HepG2 (cell line): ENCODE measurements at regions not wholly inside any gene's neighbourhood (a gene's known extent, or its start where the extent isn't known, plus 50 kb on each side); places are given as distances from the start of the nearest gene placed in this dataset.

Experiments
- ATAC-seq: fragments of 200-7000 bp; cut with Tn5 transposase; 3 replicates; pipeline ENCODE4 v1.9.1; 2020; ENCODE audit warnings: mild to moderate bottlenecking, moderate library complexity
- BruUV-seq: library from RNA; stranded (reverse); fragments of 400-500 nt; replicated peaks from 2 replicates; lab custom pipeline; 2021; lab: Mats Ljungman, UMichigan
- CTCF ChIA-PET: fragments of 300-600 bp; formaldehyde crosslinking; extraction: SDS; loops from one replicate; lab custom pipeline; 2021; ENCODE audit warnings: low total read pairs, inconsistent platforms, low intra/inter-chr PET ratio; lab: Yijun Ruan, JAX
- POLR2A ChIA-PET: fragments of 350-600 bp; sonication (Branson Sonifier 250); formaldehyde crosslinking; loops from one replicate; lab custom pipeline; 2020; ENCODE audit warnings: antibody characterized with exemption, inconsistent platforms; lab: Yijun Ruan, JAX
- DNase-seq: peaks from one replicate; pipeline ENCODE4 v3.0.0-alpha.2; 2015; ENCODE audit warnings: low spot score
- FAIRE-seq: peaks from 3 replicates; lab custom pipeline; 2011; peaks lifted over from hg19 to GRCh38; lab: Jason Lieb, UNC
- H2AFZ ChIP-seq: one replicate; pipeline ENCODE4 v1.6.1; 2011; ENCODE audit warnings: low read length, inconsistent platforms
- H3K27ac ChIP-seq: fragments of 300-600 bp; 3 replicates; pipeline ENCODE4 v1.8.0; 2011; ENCODE audit warnings: mixed run types, mild to moderate bottlenecking, mixed read lengths, low read length, inconsistent platforms; ENCODE audit not compliant: insufficient read depth; ENCODE audit errors: extremely low read length
- H3K27me3 ChIP-seq, 2 experiments: fragments of 200-600 bp in 1 of 2; 2 replicates in 1 of 2; 3 replicates in 1 of 2; pipeline versions ENCODE4 v1.6.0 to v1.8.0; 2011; ENCODE audit warnings: low read length in 2 of 2, mild to moderate bottlenecking in 2 of 2, moderate library complexity in 2 of 2, inconsistent platforms in 1 of 2; ENCODE audit not compliant: insufficient read depth in 2 of 2, control insufficient read depth in 1 of 2
- H3K36me3 ChIP-seq, 2 experiments: fragments of 200-600 bp in 1 of 2; replicated peaks in 1 of 2; 2 replicates in 1 of 2; 3 replicates in 1 of 2; pipeline versions ENCODE4 v1.5.1 to v1.8.0; 2011; ENCODE audit warnings: low read length in 2 of 2, inconsistent platforms in 1 of 2; ENCODE audit not compliant: insufficient read depth in 2 of 2, control insufficient read depth in 1 of 2
- H3K4me1 ChIP-seq: 2 replicates; pipeline ENCODE4 v1.5.1; 2012; ENCODE audit warnings: low read length, inconsistent platforms; ENCODE audit not compliant: insufficient read depth
- H3K4me2 ChIP-seq: 2 replicates; pipeline ENCODE4 v1.6.0; 2011; ENCODE audit warnings: low read depth, low read length, inconsistent platforms
- H3K4me3 ChIP-seq, 3 experiments: fragments of 200-600 bp in 1 of 3; sonication (generic), shearing (Covaris generic) in 1 of 3; replicated peaks in 1 of 3; 2 replicates each; pipeline ENCODE4 v1.5.1; 2011 to 2016; ENCODE audit warnings: low read length in 3 of 3, inconsistent platforms in 2 of 3, low read depth in 2 of 3, mild to moderate bottlenecking in 2 of 3, control low read depth in 1 of 3, mixed read lengths in 1 of 3; ENCODE audit not compliant: insufficient read depth in 1 of 3
- H3K79me2 ChIP-seq: one replicate; pipeline ENCODE4 v1.6.1; 2011; ENCODE audit warnings: low read length, inconsistent platforms; ENCODE audit not compliant: insufficient read depth
- H3K9ac ChIP-seq: 2 replicates; pipeline ENCODE4 v1.6.0; 2011; ENCODE audit warnings: mild to moderate bottlenecking, low read depth, low read length, inconsistent platforms; ENCODE audit not compliant: insufficient read depth
- H3K9me3 ChIP-seq: 2 replicates; pipeline ENCODE4 v1.5.1; 2012; ENCODE audit warnings: mild to moderate bottlenecking, low read length
- H4K20me1 ChIP-seq: 2 replicates; pipeline ENCODE4 v1.6.0; 2011; ENCODE audit warnings: inconsistent platforms, mild to moderate bottlenecking, low read length, moderate library complexity; ENCODE audit not compliant: insufficient read depth
- ETV5 ChIP-seq: IDR thresholded peaks from 2 replicates; pipeline ENCODE4 v1.6.1; 2018; ENCODE audit warnings: missing biosample characterization, missing genetic modification reagents, inconsistent platforms, borderline replicate concordance
- ETV6 ChIP-seq: sonication (generic); formaldehyde crosslinking; conservative IDR thresholded peaks from 2 replicates; pipeline ENCODE4 v1.4.0; 2020; ENCODE audit warnings: missing genetic modification reagents
- FOXO1 ChIP-seq: sonication (generic); formaldehyde crosslinking; IDR thresholded peaks from 2 replicates; pipeline ENCODE4 v1.4.0; 2020; ENCODE audit warnings: missing genetic modification reagents
- HNF4A ChIP-seq: sonication (generic); formaldehyde crosslinking; IDR thresholded peaks from 2 replicates; pipeline ENCODE4 v1.4.0; 2020; ENCODE audit warnings: missing genetic modification reagents
- NFKB2 ChIP-seq: sonication (generic); formaldehyde crosslinking; IDR thresholded peaks from 2 replicates; pipeline ENCODE4 v1.4.0; 2020; ENCODE audit warnings: missing genetic modification reagents, borderline replicate concordance
- RFXANK ChIP-seq: IDR thresholded peaks from 2 replicates; pipeline ENCODE4 v1.6.1; 2016
- U2AF1 ChIP-seq: fragments of 200-400 bp; formaldehyde crosslinking; optimal IDR thresholded peaks from 2 replicates; pipeline ENCODE3; 2017; ENCODE audit warnings: mild to moderate bottlenecking, low read depth, low read length
- ZC3H4 ChIP-seq: sonication (generic); formaldehyde crosslinking; IDR thresholded peaks from 2 replicates; pipeline ENCODE4 v1.4.0; 2020; ENCODE audit warnings: missing genetic modification reagents, borderline replicate concordance
- ZNF556 ChIP-seq: sonication (generic); formaldehyde crosslinking; IDR thresholded peaks from 2 replicates; pipeline ENCODE4 v1.4.0; 2020; ENCODE audit warnings: mild to moderate bottlenecking, missing genetic modification reagents, borderline replicate concordance
- ZNF567 ChIP-seq: sonication (generic); formaldehyde crosslinking; IDR thresholded peaks from 2 replicates; pipeline ENCODE4 v1.8.1; 2023; ENCODE audit warnings: mild to moderate bottlenecking, missing genetic modification reagents, borderline replicate concordance
- ZNF572 ChIP-seq: sonication (generic); formaldehyde crosslinking; IDR thresholded peaks from 2 replicates; pipeline ENCODE4 v1.5.1; 2020; ENCODE audit warnings: mild to moderate bottlenecking, missing genetic modification reagents
- ZNF614 ChIP-seq: IDR thresholded peaks from 2 replicates; pipeline ENCODE4 v1.6.1; 2018; ENCODE audit warnings: missing biosample characterization, missing genetic modification reagents, inconsistent platforms, borderline replicate concordance
- ZNF672 ChIP-seq: sonication (generic); formaldehyde crosslinking; IDR thresholded peaks from 2 replicates; pipeline ENCODE4 v1.8.1; 2022; ENCODE audit warnings: missing genetic modification reagents
- ZNF883 ChIP-seq: sonication (generic); formaldehyde crosslinking; IDR thresholded peaks from 2 replicates; pipeline ENCODE4 v1.5.1; 2020; ENCODE audit warnings: mild to moderate bottlenecking, missing genetic modification reagents; ENCODE audit errors: not compliant biosample characterization
- WGBS: methylation state at CpG from one replicate; pipeline ENCODE4 v1.1.6; 2017; ENCODE audit warnings: low lambda C conversion rate; 5-methylcytosine and 5-hydroxymethylcytosine counted together
- in situ Hi-C: cut with HindIII; loops from 2 replicates; pipeline ENCODE4 v1.10.0; 2017; ENCODE audit warnings: low pct_unique_long_range_greater_than_20kb; ENCODE audit not compliant: extremely low pct_ligation_motif_present
- intact Hi-C: fragments of 100-400 bp; cut with micrococcal nuclease; formaldehyde crosslinking; loops from one replicate; pipeline ENCODE4 v1.10.0; 2022; ENCODE audit not compliant: unreplicated experiment
- TF ChIP-seq, protein P1 (sequence below): sonication (generic); formaldehyde crosslinking; IDR thresholded peaks from 2 replicates; pipeline ENCODE4 v1.5.1; 2020; ENCODE audit warnings: missing genetic modification reagents, mild to moderate bottlenecking, borderline replicate concordance
- TF ChIP-seq, protein P2 (sequence below): sonication (generic); formaldehyde crosslinking; IDR thresholded peaks from 2 replicates; pipeline ENCODE4 v1.8.0; 2022; ENCODE audit warnings: mild to moderate bottlenecking, missing genetic modification reagents; ENCODE audit not compliant: insufficient replicate concordance
- TF ChIP-seq, protein P3 (sequence below): IDR thresholded peaks from 2 replicates; pipeline ENCODE4 v1.6.1; 2016; ENCODE audit warnings: low read depth

DNA sequence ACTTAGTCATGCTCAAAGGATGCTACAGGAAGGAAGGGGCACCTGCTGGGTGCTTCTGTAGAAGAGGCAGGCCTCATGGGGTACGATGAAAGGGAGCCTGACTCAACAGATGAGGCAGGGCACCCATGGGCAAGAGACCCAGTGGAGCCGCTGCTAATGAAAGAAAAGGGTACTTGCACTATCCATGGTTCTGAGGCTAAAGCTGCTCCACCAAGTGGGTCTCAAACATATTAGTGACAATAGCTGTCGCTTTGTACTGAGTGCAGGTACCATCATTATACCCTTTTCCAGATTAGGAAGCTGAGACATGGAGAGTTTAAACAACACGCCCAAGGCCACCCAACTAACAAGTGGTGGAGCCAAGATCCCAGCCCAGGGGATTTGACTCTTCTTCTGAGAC is 127.5 kb upstream of the SERPIND1 start:
- Histone ChIP-seq H3K36me3 (no peaks in the 10 kb centered on the region), H3K4me2 (no peak overlapping the region), H4K20me1 (no peaks in the 10 kb centered on the region), H3K4me1 (peaks cover 6% of the 10 kb centered on the region), H3K9me3 (no peaks in the 10 kb centered on the region), H3K79me2 (no peaks in the 10 kb centered on the region), H3K4me3 (no peak overlapping the region), H3K27ac (no peak overlapping the region), H3K27me3 (peaks cover 3% of the 10 kb centered on the region in 2 experiments; a peak in 2 of 5 replicates), H3K9ac (no peak overlapping the region), H2AFZ (no peak overlapping the region)
- intact Hi-C loops (no loop called here), in situ Hi-C loops (no loop called here)
- ChIA-PET POLR2A (no interaction called here), CTCF (no interaction called here)
- TF ChIP-seq U2AF1 (no peak), ZNF567 (no peak), HNF4A (CRISPR knock-in tag) (no peak), ETV6 (CRISPR knock-in tag) (no peak), ZNF614 (CRISPR knock-in tag) (no peak), FOXO1 (CRISPR knock-in tag) (no peak), RFXANK (CRISPR knock-in tag) (no peak), NFKB2 (CRISPR knock-in tag) (no peak), ZC3H4 (no peak), ETV5 (no peak), ZNF572 (CRISPR knock-in tag) (no peak), ZNF672 (CRISPR knock-in tag) (no peak), ZNF883 (CRISPR knock-in tag) (no peak), ZNF556 (CRISPR knock-in tag) (no peak)
- TF ChIP-seq, protein P1, sequence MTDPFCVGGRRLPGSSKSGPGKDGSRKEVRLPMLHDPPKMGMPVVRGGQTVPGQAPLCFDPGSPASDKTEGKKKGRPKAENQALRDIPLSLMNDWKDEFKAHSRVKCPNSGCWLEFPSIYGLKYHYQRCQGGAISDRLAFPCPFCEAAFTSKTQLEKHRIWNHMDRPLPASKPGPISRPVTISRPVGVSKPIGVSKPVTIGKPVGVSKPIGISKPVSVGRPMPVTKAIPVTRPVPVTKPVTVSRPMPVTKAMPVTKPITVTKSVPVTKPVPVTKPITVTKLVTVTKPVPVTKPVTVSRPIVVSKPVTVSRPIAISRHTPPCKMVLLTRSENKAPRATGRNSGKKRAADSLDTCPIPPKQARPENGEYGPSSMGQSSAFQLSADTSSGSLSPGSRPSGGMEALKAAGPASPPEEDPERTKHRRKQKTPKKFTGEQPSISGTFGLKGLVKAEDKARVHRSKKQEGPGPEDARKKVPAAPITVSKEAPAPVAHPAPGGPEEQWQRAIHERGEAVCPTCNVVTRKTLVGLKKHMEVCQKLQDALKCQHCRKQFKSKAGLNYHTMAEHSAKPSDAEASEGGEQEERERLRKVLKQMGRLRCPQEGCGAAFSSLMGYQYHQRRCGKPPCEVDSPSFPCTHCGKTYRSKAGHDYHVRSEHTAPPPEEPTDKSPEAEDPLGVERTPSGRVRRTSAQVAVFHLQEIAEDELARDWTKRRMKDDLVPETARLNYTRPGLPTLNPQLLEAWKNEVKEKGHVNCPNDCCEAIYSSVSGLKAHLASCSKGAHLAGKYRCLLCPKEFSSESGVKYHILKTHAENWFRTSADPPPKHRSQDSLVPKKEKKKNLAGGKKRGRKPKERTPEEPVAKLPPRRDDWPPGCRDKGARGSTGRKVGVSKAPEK (CRISPR knock-in tag), result no peak
- TF ChIP-seq, protein P2, sequence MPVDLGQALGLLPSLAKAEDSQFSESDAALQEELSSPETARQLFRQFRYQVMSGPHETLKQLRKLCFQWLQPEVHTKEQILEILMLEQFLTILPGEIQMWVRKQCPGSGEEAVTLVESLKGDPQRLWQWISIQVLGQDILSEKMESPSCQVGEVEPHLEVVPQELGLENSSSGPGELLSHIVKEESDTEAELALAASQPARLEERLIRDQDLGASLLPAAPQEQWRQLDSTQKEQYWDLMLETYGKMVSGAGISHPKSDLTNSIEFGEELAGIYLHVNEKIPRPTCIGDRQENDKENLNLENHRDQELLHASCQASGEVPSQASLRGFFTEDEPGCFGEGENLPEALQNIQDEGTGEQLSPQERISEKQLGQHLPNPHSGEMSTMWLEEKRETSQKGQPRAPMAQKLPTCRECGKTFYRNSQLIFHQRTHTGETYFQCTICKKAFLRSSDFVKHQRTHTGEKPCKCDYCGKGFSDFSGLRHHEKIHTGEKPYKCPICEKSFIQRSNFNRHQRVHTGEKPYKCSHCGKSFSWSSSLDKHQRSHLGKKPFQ (CRISPR knock-in tag), result no peak
- TF ChIP-seq, protein P3, sequence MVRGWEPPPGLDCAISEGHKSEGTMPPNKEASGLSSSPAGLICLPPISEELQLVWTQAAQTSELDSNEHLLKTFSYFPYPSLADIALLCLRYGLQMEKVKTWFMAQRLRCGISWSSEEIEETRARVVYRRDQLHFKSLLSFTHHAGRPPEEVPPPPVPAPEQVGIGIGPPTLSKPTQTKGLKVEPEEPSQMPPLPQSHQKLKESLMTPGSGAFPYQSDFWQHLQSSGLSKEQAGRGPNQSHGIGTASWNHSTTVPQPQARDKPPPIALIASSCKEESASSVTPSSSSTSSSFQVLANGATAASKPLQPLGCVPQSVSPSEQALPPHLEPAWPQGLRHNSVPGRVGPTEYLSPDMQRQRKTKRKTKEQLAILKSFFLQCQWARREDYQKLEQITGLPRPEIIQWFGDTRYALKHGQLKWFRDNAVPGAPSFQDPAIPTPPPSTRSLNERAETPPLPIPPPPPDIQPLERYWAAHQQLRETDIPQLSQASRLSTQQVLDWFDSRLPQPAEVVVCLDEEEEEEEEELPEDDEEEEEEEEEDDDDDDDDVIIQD (CRISPR knock-in tag), result no peak
- FAIRE-seq, result no peak
- BruUV-seq, result no TSS peak
- ATAC-seq, result no peak
- DNase-seq, result no peak
- 58% methylated on average over 4 of the region's 4 CpGs for WGBS
